OCI-LY1 (cell line): ENCODE measurements at regions not wholly inside any gene's neighbourhood (a gene's known extent, or its start where the extent isn't known, plus 50 kb on each side); places are given as distances from the start of the nearest gene placed in this dataset.

ENCODE experiments used
- H2AFZ ChIP-seq: fragments of 200-600 bp; sonication (generic), shearing (Covaris generic); 2 replicates; pipeline ENCODE4 v1.6.0; 2014; ENCODE audit warnings: antibody characterized with exemption, mild to moderate bottlenecking, low read length
- H3F3A ChIP-seq: fragments of 200-600 bp; sonication (generic), shearing (Covaris generic); 2 replicates; pipeline ENCODE4 v1.6.0; 2014; ENCODE audit warnings: mild to moderate bottlenecking, antibody characterized with exemption, low read length, moderate library complexity; ENCODE audit not compliant: insufficient read depth
- H3K27ac ChIP-seq: fragments of 200-600 bp; sonication (generic); 2 replicates; pipeline ENCODE4 v1.5.1; 2014; ENCODE audit warnings: low read length, mixed run types, mild to moderate bottlenecking, low read depth; ENCODE audit not compliant: poor library complexity, severe bottlenecking
- H3K27me3 ChIP-seq: fragments of 200-600 bp; sonication (generic); 2 replicates; pipeline ENCODE4 v1.6.0; 2014; ENCODE audit warnings: antibody characterized with exemption, mild to moderate bottlenecking, low read length, moderate library complexity; ENCODE audit not compliant: insufficient read depth
- H3K36me3 ChIP-seq: fragments of 200-600 bp; sonication (generic); 2 replicates; pipeline ENCODE4 v1.6.1; 2014; ENCODE audit warnings: mild to moderate bottlenecking, antibody characterized with exemption, low read length, moderate library complexity, mixed read lengths; ENCODE audit not compliant: insufficient read depth
- H3K4me1 ChIP-seq: fragments of 200-600 bp; sonication (generic); 2 replicates; pipeline ENCODE4 v1.5.1; 2014; ENCODE audit warnings: mild to moderate bottlenecking, low read length, moderate library complexity; ENCODE audit not compliant: insufficient read depth, severe bottlenecking
- H3K4me2 ChIP-seq: fragments of 200-600 bp; sonication (generic), shearing (Covaris generic); 2 replicates; pipeline ENCODE4 v1.6.1; 2014; ENCODE audit warnings: low read length
- H3K4me3 ChIP-seq: fragments of 200-600 bp; sonication (generic); 2 replicates; pipeline ENCODE4 v1.5.1; 2014; ENCODE audit warnings: low read length, low read depth, mild to moderate bottlenecking, mixed read lengths; ENCODE audit not compliant: poor library complexity, severe bottlenecking
- H3K79me2 ChIP-seq: fragments of 200-600 bp; shearing (Covaris generic); 2 replicates; pipeline ENCODE4 v1.6.1; 2016; ENCODE audit warnings: mixed run types, low read length, mixed read lengths; ENCODE audit not compliant: insufficient read depth
- H3K9ac ChIP-seq: fragments of 200-600 bp; sonication (generic), shearing (Covaris generic); 2 replicates; pipeline ENCODE4 v1.6.1; 2014; ENCODE audit warnings: mild to moderate bottlenecking, low read length, mixed read lengths
- H3K9me2 ChIP-seq: fragments of 200-600 bp; sonication (generic), shearing (Covaris generic); 2 replicates; pipeline ENCODE4 v1.6.1; 2014; ENCODE audit warnings: low read depth, mild to moderate bottlenecking, low read length, mixed read lengths
- H3K9me3 ChIP-seq: fragments of 200-600 bp; shearing (Covaris generic); 2 replicates; pipeline ENCODE4 v1.6.1; 2014; ENCODE audit warnings: low read length, mixed read lengths
- H4K20me1 ChIP-seq: fragments of 200-600 bp; sonication (generic), shearing (Covaris generic); 2 replicates; pipeline ENCODE4 v1.6.0; 2016; ENCODE audit warnings: mild to moderate bottlenecking, low read length; ENCODE audit not compliant: insufficient read depth
- CTCF ChIP-seq: fragments of 200-600 bp; sonication (generic), shearing (Covaris generic); IDR thresholded peaks from 2 replicates; pipeline ENCODE4 v1.5.1; 2017; ENCODE audit warnings: mild to moderate bottlenecking, antibody characterized with exemption, low read length, moderate library complexity, mixed read lengths
- EZH2 ChIP-seq: fragments of 200-600 bp; sonication (generic), shearing (Covaris generic); IDR thresholded peaks from 2 replicates; pipeline ENCODE4 v1.8.0; 2017; ENCODE audit warnings: borderline replicate concordance, mixed run types, mild to moderate bottlenecking, antibody characterized with exemption, low read length, moderate library complexity, mixed read lengths

GRCh38 chr3:76171647-76172046 is 386.3 kb upstream of the ZNF717 start:
- Histone ChIP-seq H3K36me3 (no peaks in the 10 kb centered on the region), H3K4me1 (no peaks in the 10 kb centered on the region), H3F3A (no peaks in the 10 kb centered on the region), H3K27me3 (no peaks in the 10 kb centered on the region), H3K79me2 (no peaks in the 10 kb centered on the region), H3K9me3 (no peaks in the 10 kb centered on the region), H3K4me3 (no peak overlapping the region), H3K9me2 (no peaks in the 10 kb centered on the region), H3K4me2 (no peak overlapping the region), H3K27ac (no peak overlapping the region), H3K9ac (no peak overlapping the region), H4K20me1 (no peaks in the 10 kb centered on the region), H2AFZ (no peak overlapping the region)
- no peak for TF ChIP-seq CTCF
- no peak for TF ChIP-seq EZH2

GRCh38 chr3:76177610-76178009 is 392.3 kb upstream of the ZNF717 start:
- Histone ChIP-seq H3K9ac (no peak overlapping the region), H3K79me2 (no peaks in the 10 kb centered on the region), H4K20me1 (no peaks in the 10 kb centered on the region), H3K4me3 (no peak overlapping the region), H3K4me2 (no peak overlapping the region), H3F3A (no peaks in the 10 kb centered on the region), H3K27me3 (no peaks in the 10 kb centered on the region), H3K9me3 (no peaks in the 10 kb centered on the region), H3K27ac (no peak overlapping the region), H3K36me3 (no peaks in the 10 kb centered on the region), H2AFZ (no peak overlapping the region), H3K4me1 (no peaks in the 10 kb centered on the region), H3K9me2 (no peaks in the 10 kb centered on the region)
- TF ChIP-seq CTCF (no peak), EZH2 (no peak)

DNA sequence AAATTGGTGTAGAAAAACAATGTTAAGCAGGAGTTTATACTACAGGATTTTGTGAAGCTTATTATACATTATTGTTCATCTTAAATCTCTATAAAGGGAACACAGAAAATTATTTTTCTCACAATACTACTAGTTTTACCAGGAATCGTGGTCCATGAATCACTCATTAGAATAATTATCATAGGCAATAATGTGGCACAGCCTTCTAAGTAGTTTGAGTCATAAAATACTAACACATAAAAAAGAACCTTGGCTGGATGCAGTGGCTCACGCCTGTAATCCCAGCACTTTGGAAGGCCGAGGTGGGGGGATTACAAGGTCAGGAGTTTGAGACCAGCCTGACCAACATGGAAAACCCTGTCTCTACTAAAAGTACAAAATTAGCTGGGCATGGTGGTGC is 393.1 kb upstream of the ZNF717 start:
- H3K4me3 ChIP-seq: no peak overlapping the region
- no peaks in the 10 kb centered on the region for H3K4me1 ChIP-seq
- H3K36me3 ChIP-seq: no peaks in the 10 kb centered on the region
- H3K9me3 ChIP-seq: no peaks in the 10 kb centered on the region
- H3K79me2 ChIP-seq: no peaks in the 10 kb centered on the region
- no peak for TF ChIP-seq CTCF
- no peak for TF ChIP-seq EZH2
- H3K27ac ChIP-seq: no peak overlapping the region
- no peak overlapping the region for H3K9ac ChIP-seq
- no peaks in the 10 kb centered on the region for H3K9me2 ChIP-seq
- no peak overlapping the region for H2AFZ ChIP-seq
- no peak overlapping the region for H3K4me2 ChIP-seq
- H4K20me1 ChIP-seq: no peaks in the 10 kb centered on the region
- H3F3A ChIP-seq: no peaks in the 10 kb centered on the region
- no peaks in the 10 kb centered on the region for H3K27me3 ChIP-seq
